B cell (primary cell): ENCODE measurements at regions not wholly inside any gene's neighbourhood (a gene's known extent, or its start where the extent isn't known, plus 50 kb on each side); places are given as distances from the start of the nearest gene placed in this dataset.
"Not testable (repeated sequence)": the region's sequence is repeated elsewhere in the genome, so short reads cannot be mapped to it uniquely, and the experiment has no call there.

ENCODE experiments used
- ATAC-seq: fragments of 200-7000 bp; cut with Tn5 transposase; one replicate; pipeline ENCODE4 v1.10.0; 2021; ENCODE audit warnings: low read depth, mild to moderate bottlenecking, moderate number of reproducible peaks, moderate library complexity
- CTCF ChIA-PET: fragments of 350-600 bp; sonication (Branson Sonifier 250); formaldehyde crosslinking; loops from one replicate; lab custom pipeline; 2021; ENCODE audit warnings: antibody characterized with exemption, inconsistent platforms; lab: Charles Lee
- POLR2A ChIA-PET: fragments of 350-600 bp; sonication (Branson Sonifier 250); formaldehyde crosslinking; loops from one replicate; lab custom pipeline; 2021; ENCODE audit warnings: antibody characterized with exemption; lab: Charles Lee
- DNase-seq: peaks from one replicate; pipeline ENCODE4 v3.0.0; 2013
- H2AFZ ChIP-seq: 2 replicates; pipeline ENCODE4 v1.6.1; 2012; ENCODE audit warnings: mild to moderate bottlenecking, low read depth, low read length; ENCODE audit not compliant: insufficient read depth, poor library complexity, severe bottlenecking
- H3K27ac ChIP-seq, 2 donors: 1 replicate in 1 of 2; 2 replicates in 1 of 2; pipeline ENCODE4 v1.5.1; 2012 to 2013; ENCODE audit warnings: low read length in 2 of 2, mild to moderate bottlenecking in 2 of 2, moderate library complexity in 1 of 2
- H3K27me3 ChIP-seq, 4 experiments: fragments of 200-600 bp in 1 of 4; sonication (generic) in 1 of 4; replicated peaks in 1 of 4; 1 replicate in 2 of 4; 2 replicates in 2 of 4; pipeline versions ENCODE4 v1.6.1 to v1.7.0; 2013 to 2016; ENCODE audit warnings: low read length in 3 of 4, mild to moderate bottlenecking in 2 of 4, mixed read lengths in 1 of 4, moderate library complexity in 1 of 4; ENCODE audit not compliant: insufficient read depth in 4 of 4, control insufficient read depth in 3 of 4; ENCODE audit errors: control extremely low read depth in 1 of 4
- H3K36me3 ChIP-seq, 2 experiments: replicated peaks in 1 of 2; 1 replicate in 1 of 2; 2 replicates in 1 of 2; pipeline versions ENCODE4 v1.6.1 to v1.7.1; 2013; ENCODE audit warnings: low read length in 1 of 2; ENCODE audit not compliant: insufficient read depth in 2 of 2, control insufficient read depth in 1 of 2; ENCODE audit errors: control extremely low read depth in 1 of 2, extremely low read depth in 1 of 2
- H3K4me1 ChIP-seq, 2 donors: fragments of 200-600 bp in 1 of 2; sonication (generic) in 1 of 2; 1 replicate in 1 of 2; 2 replicates in 1 of 2; pipeline versions ENCODE4 v1.5.1 to v1.6.1; 2013 to 2017; ENCODE audit warnings: low read length in 2 of 2; ENCODE audit not compliant: control insufficient read depth in 2 of 2, insufficient read depth in 2 of 2
- H3K4me2 ChIP-seq: replicated peaks from 2 replicates; pipeline ENCODE3; 2012; ENCODE audit warnings: mild to moderate bottlenecking, low read depth, low read length; ENCODE audit not compliant: poor library complexity, severe bottlenecking
- H3K4me3 ChIP-seq, 5 experiments: fragments of 200-600 bp in 1 of 5; sonication (generic) in 1 of 5; 1 replicate in 3 of 5; 2 replicates in 2 of 5; pipeline versions ENCODE4 v1.5.1 to v1.7.0; 2011 to 2016; ENCODE audit warnings: low read length in 4 of 5, mild to moderate bottlenecking in 4 of 5, low read depth in 2 of 5, control low read depth in 1 of 5, moderate library complexity in 1 of 5; ENCODE audit not compliant: insufficient read depth in 1 of 5; ENCODE audit errors: control extremely low read depth in 1 of 5, extremely low read depth in 1 of 5
- H3K79me2 ChIP-seq: fragments of 200-600 bp; sonication (generic); one replicate; pipeline ENCODE4 v1.6.0; 2016; ENCODE audit warnings: low read length; ENCODE audit not compliant: control insufficient read depth, insufficient read depth
- H3K9ac ChIP-seq: fragments of 200-600 bp; sonication (generic); 2 replicates; pipeline ENCODE4 v1.6.1; 2017; ENCODE audit warnings: mild to moderate bottlenecking, low read length, moderate library complexity
- H3K9me3 ChIP-seq, 3 donors: one replicate each; pipeline versions ENCODE4 v1.6.1 to v1.7.1; 2013; ENCODE audit warnings: low read length in 2 of 3; ENCODE audit not compliant: control insufficient read depth in 2 of 3, insufficient read depth in 1 of 3; ENCODE audit errors: control extremely low read depth in 1 of 3
- H4K20me1 ChIP-seq: 2 replicates; pipeline ENCODE4 v1.6.0; 2012; ENCODE audit warnings: mild to moderate bottlenecking, low read length; ENCODE audit not compliant: insufficient read depth, control insufficient read depth, poor library complexity, severe bottlenecking
- H3K27ac Mint-ChIP-seq: one replicate; pipeline ENCODE4 v1.8.0; 2021; ENCODE audit warnings: mixed read lengths
- H3K27me3 Mint-ChIP-seq: one replicate; pipeline ENCODE4 v1.8.0; 2021; ENCODE audit warnings: mixed read lengths
- H3K4me1 Mint-ChIP-seq: one replicate; pipeline ENCODE4 v1.8.0; 2021; ENCODE audit warnings: mixed read lengths
- H3K4me3 Mint-ChIP-seq: one replicate; pipeline ENCODE4 v1.8.0; 2021; ENCODE audit warnings: mixed read lengths
- H3K9me3 Mint-ChIP-seq: one replicate; pipeline ENCODE4 v1.8.0; 2022; ENCODE audit warnings: mixed read lengths; ENCODE audit not compliant: insufficient read depth
- CTCF ChIP-seq: fragments of 200-600 bp; IDR thresholded peaks from one replicate; pipeline ENCODE4 v1.8.0; 2022; ENCODE audit warnings: antibody characterized with exemption, mild to moderate bottlenecking
- EZH2 ChIP-seq: IDR thresholded peaks from 2 replicates; pipeline ENCODE4 v1.6.1; 2012; ENCODE audit warnings: borderline replicate concordance, low read depth, mild to moderate bottlenecking, moderate library complexity, low read length; ENCODE audit not compliant: insufficient read depth, poor library complexity, severe bottlenecking
- WGBS: methylation state at CpG from one replicate; pipeline ENCODE4 v1.1.5; 2013; ENCODE audit warnings: missing lambda C conversion rate; ENCODE audit not compliant: insufficient coverage; 5-methylcytosine and 5-hydroxymethylcytosine counted together
- intact Hi-C: fragments of 100-400 bp; cut with micrococcal nuclease; formaldehyde crosslinking; loops from one replicate; pipeline ENCODE4 v1.10.0; 2022

GRCh38 chr11:37306563-37306962 is 708.5 kb upstream of the RAG2 start:
- intact Hi-C loops, result no loop called here
- CTCF ChIA-PET, result no interaction called here

GRCh38 chr11:37301405-37301804 is 703.4 kb upstream of the RAG2 start:
- H3K9me3 Mint-ChIP-seq, result not testable (repeated sequence)

More at GRCh38 chr11:37306563-37306962, 708.5 kb upstream of the RAG2 start:
- DNase-seq (no peak), ATAC-seq (no peak)
- Mint-ChIP-seq H3K4me3 (no peak overlapping the region), H3K4me1 (no peaks in the 10 kb centered on the region), H3K27me3 (no peaks in the 10 kb centered on the region), H3K27ac (no peak overlapping the region), H3K9me3 (peaks cover 13% of the 10 kb centered on the region)
- Histone ChIP-seq H3K27me3 (no peaks in the 10 kb centered on the region), H3K9ac (no peak overlapping the region), H3K4me2 (no peak overlapping the region), H3K36me3 (no peaks in the 10 kb centered on the region), H3K4me3 (no peak overlapping the region), H2AFZ (no peak overlapping the region), H3K9me3 (peaks cover 0 to 10% (median 0%) of the 10 kb centered on the region in 3 donors), H3K27ac (no peak overlapping the region), H3K4me1 (no peaks in the 10 kb centered on the region), H3K79me2 (no peaks in the 10 kb centered on the region), H4K20me1 (no peaks in the 10 kb centered on the region)
- no CpG with 5 or more reads among the region's 1 CpG for WGBS
- no peak for TF ChIP-seq EZH2
- TF ChIP-seq CTCF, result no peak
- POLR2A ChIA-PET, result no interaction called here

More at GRCh38 chr11:37301405-37301804, 703.4 kb upstream of the RAG2 start:
- H3K4me1 ChIP-seq, H4K20me1 ChIP-seq, H3K36me3 ChIP-seq, H3K4me2 ChIP-seq, H3K9ac ChIP-seq, H3K27me3 Mint-ChIP-seq, H3K4me1 Mint-ChIP-seq, H3K79me2 ChIP-seq, CTCF ChIA-PET, H2AFZ ChIP-seq, H3K4me3 ChIP-seq, H3K27ac Mint-ChIP-seq, DNase-seq, intact Hi-C loops, H3K27ac ChIP-seq, H3K27me3 ChIP-seq, H3K4me3 Mint-ChIP-seq, ATAC-seq, POLR2A ChIA-PET: not testable (repeated sequence)
- peaks cover 0 to 10% (median 2%) of the 10 kb centered on the region in 3 donors for H3K9me3 ChIP-seq
- WGBS, result 85% methylated on average over 2 of the region's 5 CpGs
